ENCODE measurements at regions not wholly inside any gene's neighbourhood (a gene's known extent, or its start where the extent isn't known, plus 50 kb on each side); places are given as distances from the start of the nearest gene placed in this dataset.

DNA sequence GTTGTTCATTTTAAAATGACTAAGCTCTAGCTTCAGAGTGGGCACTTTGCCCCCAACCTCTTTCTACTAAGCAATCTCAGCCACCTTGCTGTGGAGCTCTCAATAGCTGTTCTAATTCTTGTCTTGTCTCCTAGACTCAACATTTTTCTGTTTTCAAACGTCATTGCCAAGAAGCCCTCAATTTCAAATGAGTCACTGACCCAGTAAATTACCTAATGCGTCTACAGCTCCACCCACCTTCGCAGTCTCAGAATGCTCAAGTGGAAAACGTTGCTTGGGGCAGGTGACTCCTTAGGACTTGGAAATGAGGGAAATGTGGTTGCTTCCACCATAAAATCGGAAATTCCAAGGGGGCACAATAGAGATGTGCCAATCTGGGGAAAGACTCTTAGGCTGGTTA is 59.0 kb downstream of the ING2 start:
- no peak for TF ChIP-seq EZH2phosphoT487 (IDR thresholded peaks at IDR 0.05; ENCODE audit: borderline replicate concordance, low read depth)
- no peak for TF ChIP-seq NFIC (IDR thresholded peaks at IDR 0.05; ENCODE audit: borderline replicate concordance)
- TF ChIP-seq JUND (IDR thresholded peaks at IDR 0.05), result no peak
- TF ChIP-seq MXI1 (IDR thresholded peaks at IDR 0.05; ENCODE audit: low read depth, low read length), result no peak
- TF ChIP-seq, protein P1, sequence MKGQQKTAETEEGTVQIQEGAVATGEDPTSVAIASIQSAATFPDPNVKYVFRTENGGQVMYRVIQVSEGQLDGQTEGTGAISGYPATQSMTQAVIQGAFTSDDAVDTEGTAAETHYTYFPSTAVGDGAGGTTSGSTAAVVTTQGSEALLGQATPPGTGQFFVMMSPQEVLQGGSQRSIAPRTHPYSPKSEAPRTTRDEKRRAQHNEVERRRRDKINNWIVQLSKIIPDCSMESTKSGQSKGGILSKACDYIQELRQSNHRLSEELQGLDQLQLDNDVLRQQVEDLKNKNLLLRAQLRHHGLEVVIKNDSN (IDR thresholded peaks at IDR 0.05; ENCODE audit: borderline replicate concordance, low read depth), result no peak
- no peak for TF ChIP-seq POLR2AphosphoS5 (IDR thresholded peaks at IDR 0.05; ENCODE audit: low read depth, low read length)
- no peak for TF ChIP-seq USF2 (IDR thresholded peaks at IDR 0.05; ENCODE audit: borderline replicate concordance, low read depth, low read length)
- TF ChIP-seq, protein P2, sequence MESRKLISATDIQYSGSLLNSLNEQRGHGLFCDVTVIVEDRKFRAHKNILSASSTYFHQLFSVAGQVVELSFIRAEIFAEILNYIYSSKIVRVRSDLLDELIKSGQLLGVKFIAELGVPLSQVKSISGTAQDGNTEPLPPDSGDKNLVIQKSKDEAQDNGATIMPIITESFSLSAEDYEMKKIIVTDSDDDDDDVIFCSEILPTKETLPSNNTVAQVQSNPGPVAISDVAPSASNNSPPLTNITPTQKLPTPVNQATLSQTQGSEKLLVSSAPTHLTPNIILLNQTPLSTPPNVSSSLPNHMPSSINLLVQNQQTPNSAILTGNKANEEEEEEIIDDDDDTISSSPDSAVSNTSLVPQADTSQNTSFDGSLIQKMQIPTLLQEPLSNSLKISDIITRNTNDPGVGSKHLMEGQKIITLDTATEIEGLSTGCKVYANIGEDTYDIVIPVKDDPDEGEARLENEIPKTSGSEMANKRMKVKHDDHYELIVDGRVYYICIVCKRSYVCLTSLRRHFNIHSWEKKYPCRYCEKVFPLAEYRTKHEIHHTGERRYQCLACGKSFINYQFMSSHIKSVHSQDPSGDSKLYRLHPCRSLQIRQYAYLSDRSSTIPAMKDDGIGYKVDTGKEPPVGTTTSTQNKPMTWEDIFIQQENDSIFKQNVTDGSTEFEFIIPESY (IDR thresholded peaks at IDR 0.05; ENCODE audit: borderline replicate concordance, low read depth), result no peak
- no peak for TF ChIP-seq TEAD4 (IDR thresholded peaks at IDR 0.05; ENCODE audit: borderline replicate concordance, insufficient read depth)
- no peak for TF ChIP-seq RAD21 (IDR thresholded peaks at IDR 0.05; ENCODE audit: low read length)
- no peak overlapping the region for H2AFZ ChIP-seq (ENCODE audit: low read depth)

DNA sequence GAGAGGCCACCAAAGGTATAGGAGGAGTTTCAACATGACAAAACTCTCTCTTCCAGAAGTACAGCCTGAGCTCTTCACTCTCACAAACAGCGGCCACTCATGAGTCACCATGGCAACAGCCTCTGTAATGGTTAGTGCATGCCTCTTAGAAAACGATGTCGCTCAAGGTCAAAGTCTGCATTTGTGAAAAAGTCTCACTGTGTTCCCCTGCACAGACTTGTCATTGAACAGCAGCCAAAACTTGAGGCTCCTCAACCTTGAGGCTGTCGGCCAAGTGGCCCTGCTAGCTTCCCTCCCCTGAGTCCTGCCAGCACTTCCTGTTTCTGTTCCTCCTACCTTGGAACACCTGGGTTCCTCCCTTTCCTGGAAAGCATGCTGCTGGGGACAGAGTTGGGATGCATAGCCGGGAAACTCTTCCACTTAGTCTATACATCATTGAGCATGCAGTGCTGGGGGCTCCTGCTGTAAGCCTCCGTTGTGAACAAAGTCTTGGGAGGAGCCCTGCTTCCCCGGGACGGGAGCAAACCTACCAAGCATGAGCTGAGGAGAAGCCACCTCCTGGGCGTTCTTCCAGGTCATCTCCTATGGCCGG is 66.6 kb downstream of the ING2 start:
- CTCF ChIA-PET, result interaction anchor here (1.0 kb wide), 1 partner anchor 12 kb away, joined by 3 read pairs; no protein-coding TSS in a partner anchor
- POLR2A ChIA-PET, result no interaction called here
- Histone ChIP-seq H3K27me3 (ENCODE audit: insufficient read depth) (no peaks in the 10 kb centered on the region), H3K4me1 (ENCODE audit: control insufficient read depth in 1 of 2, insufficient read depth in 2 of 2, low read depth in 1 of 2, low read length in 1 of 2) (no peaks in the 10 kb centered on the region), H3K4me2 (no peak overlapping the region), H3K9me3 (no peaks in the 10 kb centered on the region), H3K79me2 (ENCODE audit: insufficient read depth) (no peaks in the 10 kb centered on the region), H3F3A (replicated peaks; ENCODE audit: insufficient read depth) (no peaks in the 10 kb centered on the region), H3K9ac (no peak overlapping the region), H4K20me1 (ENCODE audit: insufficient read depth) (no peaks in the 10 kb centered on the region), H3K9me2 (no peaks in the 10 kb centered on the region), H3K4me3 (ENCODE audit: low read depth in 2 of 2, low read length in 1 of 2) (no peak overlapping the region), H2AFZ (ENCODE audit: low read depth) (no peak overlapping the region), H3K27ac (ENCODE audit: low read depth in 2 of 2, low read length in 1 of 2) (no peak overlapping the region), H3K36me3 (replicated peaks in 1 of 2; ENCODE audit: control insufficient read depth in 1 of 2, insufficient read depth in 2 of 2, low read length in 1 of 2) (no peaks in the 10 kb centered on the region)
- DNase-seq, result peak; percentile 27
- WGBS (ENCODE audit: low lambda C conversion rate), result 55% methylated on average over 7 of the region's 10 CpGs
- no peak for TF ChIP-seq REST (IDR thresholded peaks at IDR 0.05; ENCODE audit: low read depth, low read length)
- no peak for TF ChIP-seq EP300 (IDR thresholded peaks at IDR 0.05; ENCODE audit: borderline replicate concordance in 1 of 2, low read depth in 1 of 2, low read length in 1 of 2)
- no peak for TF ChIP-seq NFIC (IDR thresholded peaks at IDR 0.05; ENCODE audit: borderline replicate concordance)

More for the DNA sequence above, 59.0 kb downstream of the ING2 start:
- Histone ChIP-seq H3K27ac (ENCODE audit: low read depth in 2 of 2, low read length in 1 of 2) (no peak overlapping the region), H3K27me3 (ENCODE audit: insufficient read depth) (peaks cover 4% of the 10 kb centered on the region; the same call in 1 of the 2 replicates), H3K9me2 (no peaks in the 10 kb centered on the region), H3K9ac (no peak overlapping the region), H3K4me1 (ENCODE audit: control insufficient read depth in 1 of 2, insufficient read depth in 2 of 2, low read depth in 1 of 2, low read length in 1 of 2) (peaks cover 0 to 6% of the 10 kb centered on the region in 2 experiments; a peak in 1 of 4 replicates), H3K9me3 (no peaks in the 10 kb centered on the region), H3K4me3 (ENCODE audit: low read depth in 2 of 2, low read length in 1 of 2) (no peak overlapping the region), H3K36me3 (replicated peaks in 1 of 2; ENCODE audit: control insufficient read depth in 1 of 2, insufficient read depth in 2 of 2, low read length in 1 of 2) (no peaks in the 10 kb centered on the region), H3F3A (replicated peaks; ENCODE audit: insufficient read depth) (no peaks in the 10 kb centered on the region), H4K20me1 (ENCODE audit: insufficient read depth) (no peaks in the 10 kb centered on the region), H3K79me2 (ENCODE audit: insufficient read depth) (no peaks in the 10 kb centered on the region), H3K4me2 (no peak overlapping the region)
- ChIA-PET POLR2A (no interaction called here), CTCF (no interaction called here)
- 54% methylated on average over 5 of the region's 5 CpGs for WGBS (ENCODE audit: low lambda C conversion rate)
- DNase-seq, result no peak

All from SK-N-SH (cell line).